Muscle of back (tissue), 3 donors: ENCODE measurements at regions not wholly inside any gene's neighbourhood (a gene's known extent, or its start where the extent isn't known, plus 50 kb on each side); places are given as distances from the start of the nearest gene placed in this dataset.

Source experiments
- DNase-seq, 3 donors: peaks; one replicate each; pipeline versions ENCODE4 v3.0.0 to v3.0.0-alpha.2; 2013

- no peak for DNase-seq
These were observed 131.3 kb downstream of the C11orf87 start for GRCh38 chr11:109553284-109553683.

DNA sequence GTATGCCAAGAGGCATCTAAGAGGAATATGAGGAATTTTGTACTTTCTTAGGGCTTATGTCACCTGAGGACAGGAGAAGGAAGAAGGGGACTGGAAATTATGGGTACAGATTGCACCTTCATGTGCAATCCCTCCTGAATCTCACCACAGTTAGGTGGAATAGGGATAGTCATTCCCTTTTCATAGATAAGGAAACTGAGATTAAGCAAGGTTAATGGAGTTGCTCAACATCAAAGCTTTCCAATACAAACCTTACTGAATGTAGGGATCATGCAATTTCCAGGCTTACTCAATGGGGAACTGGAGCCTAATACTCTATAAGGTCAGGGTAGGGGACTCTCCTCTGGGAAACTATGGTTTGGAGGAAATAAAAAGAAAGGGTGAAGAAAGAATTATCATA is 133.0 kb downstream of the C11orf87 start:
- no peak for DNase-seq

DNA sequence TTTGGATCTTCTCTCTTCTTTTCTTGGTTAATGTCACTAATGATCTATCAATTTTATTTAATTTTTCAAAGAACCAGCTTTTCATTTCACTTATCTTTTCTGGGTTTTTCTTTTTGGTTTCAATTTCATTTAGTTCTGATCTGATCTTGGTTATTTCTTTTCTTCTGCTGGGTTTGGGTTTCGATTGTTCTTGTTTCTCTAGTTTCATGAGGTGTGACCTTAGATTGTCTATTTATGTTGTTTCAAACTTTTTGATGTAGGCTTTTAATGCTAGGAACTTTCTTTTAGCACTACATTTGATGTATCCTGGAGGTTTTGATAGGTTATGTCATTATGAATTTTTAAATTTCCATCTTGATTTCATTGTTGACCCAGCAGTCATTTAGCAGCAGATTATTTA is 142.3 kb downstream of the C11orf87 start:
- DNase-seq: no peak

- no peak for DNase-seq
These were observed 160.5 kb downstream of the C11orf87 start for GRCh38 chr11:109582470-109582869.

DNA sequence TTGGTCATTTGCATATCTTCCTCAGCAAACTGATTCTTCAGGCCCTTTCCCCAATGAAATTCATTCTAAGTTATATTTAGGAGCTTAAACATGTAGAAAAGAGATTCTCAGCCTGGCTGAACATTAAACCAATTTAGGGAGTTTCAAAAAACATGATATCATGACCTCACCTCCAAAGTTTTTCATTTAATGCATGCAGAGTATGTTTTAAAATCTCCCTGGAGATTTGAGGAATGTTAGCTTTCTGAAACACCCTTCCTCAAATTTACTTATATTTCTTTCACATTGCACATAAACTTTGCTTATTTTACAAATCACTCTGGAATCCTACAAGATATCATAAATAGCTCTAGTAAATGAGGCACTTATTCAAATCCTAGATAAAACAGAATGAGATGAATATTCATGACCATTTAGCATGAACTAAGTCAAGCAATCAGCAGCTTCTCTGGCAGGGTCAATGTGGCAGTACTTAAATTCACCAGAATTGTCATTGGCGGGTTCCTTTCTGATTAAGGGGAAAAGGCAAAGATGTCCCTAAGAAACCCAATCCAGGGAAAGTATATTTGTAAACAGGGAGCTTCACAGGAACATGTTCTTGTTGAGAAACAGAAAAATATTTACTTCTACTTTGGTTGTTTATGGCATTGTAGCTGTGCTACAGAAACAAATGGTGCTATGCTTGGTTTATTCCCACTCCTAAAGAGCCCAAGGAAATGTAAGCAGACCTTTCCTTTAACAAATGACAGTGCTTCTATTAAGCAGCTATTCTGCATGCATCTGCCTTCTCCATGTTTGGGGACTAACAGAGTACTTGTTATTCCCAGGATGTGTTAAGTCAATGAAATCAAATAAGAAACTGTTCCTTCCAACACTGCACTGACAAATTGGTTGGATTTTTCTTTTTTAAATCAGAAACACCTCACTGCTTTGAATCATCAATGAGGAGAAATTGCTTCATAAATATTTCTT is 162.3 kb downstream of the C11orf87 start:
- peak in 2 of 3 donors; percentile 12 to 20 for DNase-seq

- DNase-seq: no peak
These were observed 164.8 kb downstream of the C11orf87 start for GRCh38 chr11:109586789-109587188.

DNA sequence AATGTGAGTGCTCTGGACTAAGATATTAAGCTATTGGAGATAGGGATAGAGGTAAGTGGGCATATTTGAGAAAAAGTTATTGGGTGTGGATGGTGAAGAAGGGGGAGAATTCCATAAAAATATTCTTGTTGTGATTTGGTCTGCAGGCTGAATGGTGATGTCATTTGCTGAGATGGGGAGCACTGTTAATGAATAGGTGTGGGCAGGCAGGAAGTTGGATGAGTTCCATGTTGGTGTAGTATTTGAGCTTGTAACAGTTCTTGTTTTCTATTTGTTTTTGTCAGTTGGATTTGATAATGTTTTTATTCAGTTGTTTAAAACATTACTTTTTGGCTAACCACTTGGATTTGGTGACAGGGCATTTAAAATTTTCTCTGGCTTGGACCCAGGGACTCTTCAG is 168.8 kb downstream of the C11orf87 start:
- DNase-seq: no peak

- DNase-seq: no peak
These were observed 175.3 kb downstream of the C11orf87 start for GRCh38 chr11:109597336-109597735.

- peak; percentile 64 to 76 (median 70) for DNase-seq
These were observed 182.8 kb downstream of the C11orf87 start for GRCh38 chr11:109604481-109605400.

GRCh38 chr11:109606256-109606655 is 184.3 kb downstream of the C11orf87 start:
- DNase-seq: peak in 2 of 3 donors; percentile 31 to 55

GRCh38 chr11:109609454-109610185 is 187.6 kb downstream of the C11orf87 start:
- no peak for DNase-seq

DNA sequence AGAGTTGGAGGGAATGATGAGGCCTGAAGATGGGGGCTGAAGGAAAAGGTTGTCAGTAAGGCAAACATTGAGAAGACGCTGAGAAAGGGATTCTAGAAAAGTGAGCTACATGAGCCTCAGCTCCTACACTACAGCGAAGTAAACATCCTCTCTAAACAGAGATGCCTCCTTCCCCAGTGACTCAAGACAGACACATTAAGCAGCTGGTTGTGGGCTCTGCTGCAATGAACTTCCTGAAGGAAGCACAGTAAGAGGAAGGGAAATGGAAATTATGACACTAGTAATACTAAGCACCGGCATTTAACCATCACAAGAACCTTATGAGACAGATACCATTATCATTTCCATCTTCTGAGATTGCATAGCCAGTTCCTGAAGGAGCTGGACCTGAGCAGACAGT is 190.5 kb downstream of the C11orf87 start:
- DNase-seq: no peak

DNA sequence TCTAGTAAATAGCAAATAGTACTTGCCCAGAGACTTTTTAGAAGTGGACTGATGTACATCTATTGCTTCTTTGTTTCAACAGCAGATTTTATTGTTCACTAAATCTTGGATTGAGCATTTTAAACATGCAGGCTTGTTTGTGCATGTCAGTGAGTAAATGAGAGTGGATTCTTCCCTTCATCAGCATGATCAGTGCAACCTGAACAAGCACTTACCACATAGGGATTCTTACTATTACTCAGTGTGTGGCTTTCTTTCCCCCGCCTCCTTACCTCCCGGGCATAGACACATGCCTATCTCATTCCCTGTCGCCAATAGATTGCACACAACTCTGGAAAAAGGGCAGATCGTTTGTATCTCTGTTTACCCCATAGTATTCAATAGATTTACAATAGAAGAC is 197.5 kb downstream of the C11orf87 start:
- no peak for DNase-seq

GRCh38 chr11:109629734-109630133 is 207.7 kb downstream of the C11orf87 start:
- DNase-seq: no peak

- peak; percentile 34 to 71 (median 51) for DNase-seq
These were observed 219.6 kb downstream of the C11orf87 start for GRCh38 chr11:109641549-109641948.

DNA sequence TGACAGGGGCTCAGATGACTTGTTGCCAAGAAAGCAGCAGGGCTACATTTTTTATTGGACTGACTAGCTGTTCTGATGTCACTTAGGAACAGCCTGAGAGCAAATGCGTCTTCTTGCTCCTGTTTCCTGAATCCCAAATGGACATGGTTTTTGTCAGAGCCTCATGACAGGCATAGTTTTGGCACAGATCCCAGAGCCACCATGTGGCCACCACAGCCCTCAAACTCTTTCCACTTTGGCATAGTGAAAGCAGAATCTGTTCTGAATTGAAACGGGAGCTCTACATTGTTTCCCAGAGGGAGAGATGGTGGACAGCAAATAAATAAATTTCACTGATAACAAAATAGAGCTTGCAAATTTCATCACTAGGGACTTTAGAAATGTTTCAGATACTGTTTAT is 222.2 kb downstream of the C11orf87 start:
- DNase-seq: peak; percentile 16 to 57 (median 40)

GRCh38 chr11:109648804-109649203 is 226.8 kb downstream of the C11orf87 start:
- DNase-seq: no peak

DNA sequence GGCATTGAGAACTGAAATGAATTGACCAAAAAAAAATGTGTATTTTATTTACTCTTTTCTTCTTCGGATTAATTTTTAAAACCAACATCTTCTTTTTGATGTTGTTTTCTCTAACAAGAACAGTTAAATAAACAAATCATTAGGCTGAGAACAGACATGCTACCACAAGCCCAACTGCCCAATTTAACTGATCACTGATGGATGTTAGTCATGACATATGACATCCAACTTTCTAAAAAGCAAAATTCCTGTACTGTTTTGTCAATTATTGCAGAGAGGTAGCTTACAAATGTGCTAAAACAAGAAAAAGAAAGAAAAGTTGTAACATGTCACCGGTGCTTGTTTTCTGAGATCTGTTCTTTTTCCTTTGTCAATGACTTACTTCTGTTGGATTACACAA is 232.1 kb downstream of the C11orf87 start:
- no peak for DNase-seq

DNA sequence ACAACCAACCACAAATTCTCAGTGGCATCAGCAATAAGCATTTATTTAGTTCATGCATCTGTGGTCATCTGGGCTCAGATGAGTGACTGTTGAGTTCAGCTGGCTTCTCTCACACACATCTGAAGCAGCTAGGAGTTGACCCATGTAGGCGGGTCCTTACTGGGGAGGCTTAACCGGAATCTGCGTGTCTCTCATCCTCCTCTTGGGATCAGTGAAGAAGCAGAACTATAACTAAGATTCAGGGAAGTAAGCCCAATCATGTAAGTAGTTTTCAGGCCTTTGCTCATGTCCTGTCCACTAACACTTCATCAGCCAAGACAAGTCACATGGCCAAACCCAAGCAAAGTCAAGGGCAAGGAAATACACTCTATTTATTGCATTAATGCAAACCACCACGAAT is 236.2 kb downstream of the C11orf87 start:
- peak in 1 of 3 donors; percentile 39 for DNase-seq

DNA sequence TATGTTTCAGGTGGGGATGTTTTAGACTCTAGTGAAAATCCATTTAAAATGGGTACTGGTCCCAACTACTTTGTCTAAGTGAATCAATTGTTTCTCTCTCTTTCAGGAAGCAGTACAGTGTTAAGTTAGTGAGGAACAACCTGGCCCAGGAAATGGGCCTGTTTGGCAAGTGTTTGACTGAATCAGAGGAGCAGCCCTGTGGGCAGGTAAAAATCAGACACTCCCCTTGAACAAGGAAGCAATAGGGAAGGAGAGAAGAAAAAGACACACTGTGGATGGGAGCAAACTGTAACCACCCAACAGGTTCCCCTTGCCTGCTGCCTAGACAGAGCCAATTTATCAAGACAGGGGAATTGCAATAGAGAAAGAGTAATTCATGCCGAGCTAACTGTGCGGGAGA is 245.7 kb downstream of the C11orf87 start:
- DNase-seq: no peak

DNA sequence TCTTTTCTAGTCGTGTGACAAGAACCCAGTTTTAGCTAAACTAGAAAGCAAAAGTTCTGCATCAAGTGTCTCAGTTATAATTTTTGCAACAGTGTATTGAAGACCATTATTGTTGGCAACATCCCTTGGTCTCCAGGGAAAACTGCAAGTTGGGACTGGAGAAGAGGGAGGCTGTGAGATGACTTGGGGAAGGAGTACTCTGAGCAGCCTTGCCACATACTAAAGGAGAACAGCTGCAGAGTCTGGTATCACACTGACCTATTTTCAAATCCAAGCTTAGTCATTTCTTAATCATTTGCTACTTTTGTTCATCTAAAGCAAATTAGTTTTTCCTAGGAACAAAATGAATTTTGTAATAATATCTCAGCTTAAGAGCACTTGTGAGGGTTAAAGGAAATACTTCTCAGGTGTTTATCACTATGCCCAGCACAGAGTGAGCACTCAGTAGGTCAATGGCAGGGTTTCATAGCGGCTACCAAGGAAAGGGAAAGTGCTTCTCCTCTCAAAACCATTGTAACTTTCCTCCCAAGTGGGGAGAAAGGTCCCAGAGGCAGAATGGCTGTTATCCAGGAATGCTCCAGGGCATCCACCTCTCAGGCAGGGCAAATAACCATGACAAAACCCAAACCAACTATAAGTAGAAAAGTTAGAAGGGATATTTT is 247.1 kb downstream of the C11orf87 start:
- no peak for DNase-seq
